ENCODE measurements at regions not wholly inside any gene's neighbourhood (a gene's known extent, or its start where the extent isn't known, plus 50 kb on each side); places are given as distances from the start of the nearest gene placed in this dataset.

DNA sequence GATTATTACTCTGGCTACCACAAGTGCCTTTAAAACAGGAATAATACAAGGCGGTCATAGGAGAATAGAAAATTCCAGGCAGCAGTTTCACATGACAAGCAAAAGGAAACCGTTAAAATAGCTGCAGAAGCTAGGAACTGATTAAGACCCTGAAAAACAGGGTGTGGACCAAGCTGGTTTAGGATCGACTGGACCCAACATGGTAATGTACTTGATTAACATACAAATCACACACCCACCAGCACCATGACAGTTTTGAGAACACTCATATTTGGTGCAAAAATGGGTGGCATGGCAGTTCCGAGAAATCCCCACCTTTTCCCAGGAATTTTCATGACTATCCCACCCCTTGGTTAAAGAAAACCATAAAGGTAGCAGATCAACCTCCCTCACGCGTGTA, 51.9 kb upstream of the TMEM163 start:
- CTCF ChIA-PET: no interaction called here
- H3K36me3 ChIP-seq (ENCODE audit: control insufficient read depth in 2 of 2, insufficient read depth in 1 of 2, low read length in 2 of 2): no peaks in the 10 kb centered on the region
- H3K27ac ChIP-seq (ENCODE audit: extremely low read depth, low read depth, low read length): no peak overlapping the region
- no peaks in the 10 kb centered on the region for H3K9me3 ChIP-seq (ENCODE audit: control insufficient read depth, insufficient read depth, low read depth, low read length)
- H3K4me3 ChIP-seq (ENCODE audit: low read depth, low read length): no peak overlapping the region
- TF ChIP-seq ZNF530 (tag by site-specific recombination; IDR thresholded peaks at IDR 0.05; ENCODE audit: low read depth) (no peak), ZNF175 (tag by site-specific recombination; IDR thresholded peaks at IDR 0.05) (no peak), ZNF701 (tag by site-specific recombination; IDR thresholded peaks at IDR 0.05) (no peak), ZNF155 (tag by site-specific recombination; IDR thresholded peaks at IDR 0.05) (no peak), SP2 (tag by site-specific recombination; IDR thresholded peaks at IDR 0.05) (no peak), SETDB1 (IDR thresholded peaks at IDR 0.05; ENCODE audit: insufficient read length, low read length) (no peak), ZNF394 (tag by site-specific recombination; IDR thresholded peaks at IDR 0.05; ENCODE audit: borderline replicate concordance) (no peak), KLF10 (tag by site-specific recombination; IDR thresholded peaks at IDR 0.05) (no peak), ZNF391 (tag by site-specific recombination; IDR thresholded peaks at IDR 0.05; ENCODE audit: borderline replicate concordance, low read depth) (no peak), ZFP3 (tag by site-specific recombination; IDR thresholded peaks at IDR 0.05; ENCODE audit: low read depth) (no peak), IKZF3 (tag by site-specific recombination; IDR thresholded peaks at IDR 0.05) (no peak), ZNF629 (tag by site-specific recombination; IDR thresholded peaks at IDR 0.05) (no peak), ZNF791 (tag by site-specific recombination; IDR thresholded peaks at IDR 0.05) (no peak), SP3 (tag by site-specific recombination; IDR thresholded peaks at IDR 0.05) (no peak), ZSCAN23 (tag by site-specific recombination; IDR thresholded peaks at IDR 0.05) (no peak)
- TF ChIP-seq, protein P1, sequence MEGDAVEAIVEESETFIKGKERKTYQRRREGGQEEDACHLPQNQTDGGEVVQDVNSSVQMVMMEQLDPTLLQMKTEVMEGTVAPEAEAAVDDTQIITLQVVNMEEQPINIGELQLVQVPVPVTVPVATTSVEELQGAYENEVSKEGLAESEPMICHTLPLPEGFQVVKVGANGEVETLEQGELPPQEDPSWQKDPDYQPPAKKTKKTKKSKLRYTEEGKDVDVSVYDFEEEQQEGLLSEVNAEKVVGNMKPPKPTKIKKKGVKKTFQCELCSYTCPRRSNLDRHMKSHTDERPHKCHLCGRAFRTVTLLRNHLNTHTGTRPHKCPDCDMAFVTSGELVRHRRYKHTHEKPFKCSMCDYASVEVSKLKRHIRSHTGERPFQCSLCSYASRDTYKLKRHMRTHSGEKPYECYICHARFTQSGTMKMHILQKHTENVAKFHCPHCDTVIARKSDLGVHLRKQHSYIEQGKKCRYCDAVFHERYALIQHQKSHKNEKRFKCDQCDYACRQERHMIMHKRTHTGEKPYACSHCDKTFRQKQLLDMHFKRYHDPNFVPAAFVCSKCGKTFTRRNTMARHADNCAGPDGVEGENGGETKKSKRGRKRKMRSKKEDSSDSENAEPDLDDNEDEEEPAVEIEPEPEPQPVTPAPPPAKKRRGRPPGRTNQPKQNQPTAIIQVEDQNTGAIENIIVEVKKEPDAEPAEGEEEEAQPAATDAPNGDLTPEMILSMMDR (tag by site-specific recombination; IDR thresholded peaks at IDR 0.05): no peak
- TF ChIP-seq, protein P2, sequence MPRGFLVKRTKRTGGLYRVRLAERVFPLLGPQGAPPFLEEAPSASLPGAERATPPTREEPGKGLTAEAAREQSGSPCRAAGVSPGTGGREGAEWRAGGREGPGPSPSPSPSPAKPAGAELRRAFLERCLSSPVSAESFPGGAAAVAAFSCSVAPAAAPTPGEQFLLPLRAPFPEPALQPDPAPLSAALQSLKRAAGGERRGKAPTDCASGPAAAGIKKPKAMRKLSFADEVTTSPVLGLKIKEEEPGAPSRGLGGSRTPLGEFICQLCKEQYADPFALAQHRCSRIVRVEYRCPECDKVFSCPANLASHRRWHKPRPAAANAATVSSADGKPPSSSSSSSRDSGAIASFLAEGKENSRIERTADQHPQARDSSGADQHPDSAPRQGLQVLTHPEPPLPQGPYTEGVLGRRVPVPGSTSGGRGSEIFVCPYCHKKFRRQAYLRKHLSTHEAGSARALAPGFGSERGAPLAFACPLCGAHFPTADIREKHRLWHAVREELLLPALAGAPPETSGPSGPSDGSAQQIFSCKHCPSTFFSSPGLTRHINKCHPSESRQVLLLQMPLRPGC (tag by site-specific recombination; IDR thresholded peaks at IDR 0.05): no peak
- TF ChIP-seq, protein P3, sequence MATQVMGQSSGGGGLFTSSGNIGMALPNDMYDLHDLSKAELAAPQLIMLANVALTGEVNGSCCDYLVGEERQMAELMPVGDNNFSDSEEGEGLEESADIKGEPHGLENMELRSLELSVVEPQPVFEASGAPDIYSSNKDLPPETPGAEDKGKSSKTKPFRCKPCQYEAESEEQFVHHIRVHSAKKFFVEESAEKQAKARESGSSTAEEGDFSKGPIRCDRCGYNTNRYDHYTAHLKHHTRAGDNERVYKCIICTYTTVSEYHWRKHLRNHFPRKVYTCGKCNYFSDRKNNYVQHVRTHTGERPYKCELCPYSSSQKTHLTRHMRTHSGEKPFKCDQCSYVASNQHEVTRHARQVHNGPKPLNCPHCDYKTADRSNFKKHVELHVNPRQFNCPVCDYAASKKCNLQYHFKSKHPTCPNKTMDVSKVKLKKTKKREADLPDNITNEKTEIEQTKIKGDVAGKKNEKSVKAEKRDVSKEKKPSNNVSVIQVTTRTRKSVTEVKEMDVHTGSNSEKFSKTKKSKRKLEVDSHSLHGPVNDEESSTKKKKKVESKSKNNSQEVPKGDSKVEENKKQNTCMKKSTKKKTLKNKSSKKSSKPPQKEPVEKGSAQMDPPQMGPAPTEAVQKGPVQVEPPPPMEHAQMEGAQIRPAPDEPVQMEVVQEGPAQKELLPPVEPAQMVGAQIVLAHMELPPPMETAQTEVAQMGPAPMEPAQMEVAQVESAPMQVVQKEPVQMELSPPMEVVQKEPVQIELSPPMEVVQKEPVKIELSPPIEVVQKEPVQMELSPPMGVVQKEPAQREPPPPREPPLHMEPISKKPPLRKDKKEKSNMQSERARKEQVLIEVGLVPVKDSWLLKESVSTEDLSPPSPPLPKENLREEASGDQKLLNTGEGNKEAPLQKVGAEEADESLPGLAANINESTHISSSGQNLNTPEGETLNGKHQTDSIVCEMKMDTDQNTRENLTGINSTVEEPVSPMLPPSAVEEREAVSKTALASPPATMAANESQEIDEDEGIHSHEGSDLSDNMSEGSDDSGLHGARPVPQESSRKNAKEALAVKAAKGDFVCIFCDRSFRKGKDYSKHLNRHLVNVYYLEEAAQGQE (tag by site-specific recombination; IDR thresholded peaks at IDR 0.05): no peak
- TF ChIP-seq, protein P4, sequence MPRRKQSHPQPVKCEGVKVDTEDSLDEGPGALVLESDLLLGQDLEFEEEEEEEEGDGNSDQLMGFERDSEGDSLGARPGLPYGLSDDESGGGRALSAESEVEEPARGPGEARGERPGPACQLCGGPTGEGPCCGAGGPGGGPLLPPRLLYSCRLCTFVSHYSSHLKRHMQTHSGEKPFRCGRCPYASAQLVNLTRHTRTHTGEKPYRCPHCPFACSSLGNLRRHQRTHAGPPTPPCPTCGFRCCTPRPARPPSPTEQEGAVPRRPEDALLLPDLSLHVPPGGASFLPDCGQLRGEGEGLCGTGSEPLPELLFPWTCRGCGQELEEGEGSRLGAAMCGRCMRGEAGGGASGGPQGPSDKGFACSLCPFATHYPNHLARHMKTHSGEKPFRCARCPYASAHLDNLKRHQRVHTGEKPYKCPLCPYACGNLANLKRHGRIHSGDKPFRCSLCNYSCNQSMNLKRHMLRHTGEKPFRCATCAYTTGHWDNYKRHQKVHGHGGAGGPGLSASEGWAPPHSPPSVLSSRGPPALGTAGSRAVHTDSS (tag by site-specific recombination; IDR thresholded peaks at IDR 0.05): no peak
- H3K4me1 ChIP-seq (ENCODE audit: control insufficient read depth, insufficient read depth, low read length): no peaks in the 10 kb centered on the region
- POLR2A ChIA-PET: no interaction called here

Measured in HEK293 (cell line).